Neuronal stem cell (in vitro differentiated cells): ENCODE measurements at regions not wholly inside any gene's neighbourhood (a gene's known extent, or its start where the extent isn't known, plus 50 kb on each side); places are given as distances from the start of the nearest gene placed in this dataset.

ENCODE experiments used
- DNase-seq: peaks from one replicate; pipeline ENCODE4 v3.0.0-alpha.2; 2013; ENCODE audit warnings: low spot score
- H2AFZ ChIP-seq: one replicate; pipeline ENCODE4 v1.6.1; 2013; ENCODE audit warnings: mild to moderate bottlenecking, low read length, inconsistent platforms
- H2AK5ac ChIP-seq: 2 replicates; pipeline ENCODE4 v1.6.1; 2013; ENCODE audit warnings: low read depth, mild to moderate bottlenecking, inconsistent platforms, low read length, moderate library complexity, mixed read lengths
- H2BK120ac ChIP-seq: 2 replicates; pipeline ENCODE4 v1.6.1; 2013; ENCODE audit warnings: low read depth, mild to moderate bottlenecking, inconsistent platforms, low read length, moderate library complexity, mixed read lengths
- H2BK12ac ChIP-seq: one replicate; pipeline ENCODE4 v1.6.1; 2013; ENCODE audit warnings: low read length, inconsistent platforms
- H2BK15ac ChIP-seq: 2 replicates; pipeline ENCODE4 v1.6.1; 2013; ENCODE audit warnings: mild to moderate bottlenecking, low read length, inconsistent platforms, mixed read lengths
- H2BK5ac ChIP-seq: one replicate; pipeline ENCODE4 v1.6.1; 2013; ENCODE audit warnings: inconsistent platforms, mild to moderate bottlenecking, low read length, moderate library complexity
- H3K14ac ChIP-seq: one replicate; pipeline ENCODE4 v1.6.1; 2013; ENCODE audit warnings: low read length, inconsistent platforms
- H3K18ac ChIP-seq: 2 replicates; pipeline ENCODE4 v1.6.1; 2013; ENCODE audit warnings: low read length, inconsistent platforms
- H3K23ac ChIP-seq: 2 replicates; pipeline ENCODE4 v1.6.1; 2013; ENCODE audit warnings: low read depth, mild to moderate bottlenecking, mixed read lengths, low read length, inconsistent platforms; ENCODE audit not compliant: poor library complexity
- H3K27ac ChIP-seq: replicated peaks from 3 replicates; pipeline ENCODE4 v1.5.1; 2013; ENCODE audit warnings: low read length, inconsistent platforms
- H3K27me3 ChIP-seq, 3 experiments: 2 replicates each; pipeline ENCODE4 v1.6.1; 2013; ENCODE audit warnings: low read length in 3 of 3, mild to moderate bottlenecking in 2 of 3, inconsistent platforms in 1 of 3, low read depth in 1 of 3, mixed read lengths in 1 of 3, moderate library complexity in 1 of 3; ENCODE audit not compliant: control insufficient read depth in 3 of 3, insufficient read depth in 3 of 3
- H3K36me3 ChIP-seq, 2 donors: replicated peaks in 1 of 2; 2 replicates each; pipeline ENCODE4 v1.6.1; 2013; ENCODE audit warnings: low read length in 2 of 2; ENCODE audit not compliant: control insufficient read depth in 2 of 2, insufficient read depth in 2 of 2
- H3K4ac ChIP-seq: 2 replicates; pipeline ENCODE4 v1.6.1; 2013; ENCODE audit warnings: inconsistent platforms, mild to moderate bottlenecking, low read length, moderate library complexity
- H3K4me1 ChIP-seq, 2 donors: 1 replicate in 1 of 2; 2 replicates in 1 of 2; pipeline ENCODE4 v1.6.1; 2013; ENCODE audit warnings: low read length in 2 of 2, low read depth in 1 of 2; ENCODE audit not compliant: control insufficient read depth in 2 of 2, insufficient read depth in 1 of 2
- H3K4me2 ChIP-seq: one replicate; pipeline ENCODE4 v1.6.1; 2013; ENCODE audit warnings: mild to moderate bottlenecking, low read length, inconsistent platforms; ENCODE audit not compliant: insufficient read depth, poor library complexity, severe bottlenecking
- H3K4me3 ChIP-seq, 2 donors: 2 replicates each; pipeline ENCODE4 v1.5.1; 2013; ENCODE audit warnings: low read length in 2 of 2, mild to moderate bottlenecking in 2 of 2, inconsistent platforms in 1 of 2, moderate library complexity in 1 of 2
- H3K79me1 ChIP-seq: one replicate; pipeline ENCODE4 v1.6.1; 2013; ENCODE audit warnings: low read depth, mild to moderate bottlenecking, inconsistent platforms, low read length, moderate library complexity
- H3K9ac ChIP-seq: one replicate; pipeline ENCODE4 v1.6.1; 2013; ENCODE audit warnings: mild to moderate bottlenecking, low read depth, low read length, inconsistent platforms; ENCODE audit not compliant: poor library complexity
- H3K9me3 ChIP-seq, 2 donors: replicated peaks in 1 of 2; 2 replicates each; pipeline versions ENCODE3 to v1.6.1; 2013; ENCODE audit warnings: low read length in 2 of 2, mild to moderate bottlenecking in 2 of 2, inconsistent platforms in 1 of 2, low read depth in 1 of 2, mixed read lengths in 1 of 2, moderate library complexity in 1 of 2; ENCODE audit not compliant: control insufficient read depth in 2 of 2, insufficient read depth in 1 of 2
- H4K8ac ChIP-seq: one replicate; pipeline ENCODE4 v1.6.1; 2013; ENCODE audit warnings: low read depth, mild to moderate bottlenecking, inconsistent platforms, low read length, moderate library complexity
- H4K91ac ChIP-seq: one replicate; pipeline ENCODE4 v1.6.1; 2013; ENCODE audit warnings: low read length, low read depth, mild to moderate bottlenecking, inconsistent platforms; ENCODE audit not compliant: poor library complexity
- WGBS, 2 donors: extraction: QIAGEN DNeasy Blood & Tissue Kit; methylation state at CpG; one replicate each; pipeline ENCODE4 v1.1.7; 2013; ENCODE audit warnings: missing lambda C conversion rate in 2 of 2, mixed read lengths in 1 of 2; ENCODE audit not compliant: insufficient read length in 2 of 2, insufficient replicate concordance in 1 of 2; ENCODE audit errors: extremely low coverage in 2 of 2; 5-methylcytosine and 5-hydroxymethylcytosine counted together

DNA sequence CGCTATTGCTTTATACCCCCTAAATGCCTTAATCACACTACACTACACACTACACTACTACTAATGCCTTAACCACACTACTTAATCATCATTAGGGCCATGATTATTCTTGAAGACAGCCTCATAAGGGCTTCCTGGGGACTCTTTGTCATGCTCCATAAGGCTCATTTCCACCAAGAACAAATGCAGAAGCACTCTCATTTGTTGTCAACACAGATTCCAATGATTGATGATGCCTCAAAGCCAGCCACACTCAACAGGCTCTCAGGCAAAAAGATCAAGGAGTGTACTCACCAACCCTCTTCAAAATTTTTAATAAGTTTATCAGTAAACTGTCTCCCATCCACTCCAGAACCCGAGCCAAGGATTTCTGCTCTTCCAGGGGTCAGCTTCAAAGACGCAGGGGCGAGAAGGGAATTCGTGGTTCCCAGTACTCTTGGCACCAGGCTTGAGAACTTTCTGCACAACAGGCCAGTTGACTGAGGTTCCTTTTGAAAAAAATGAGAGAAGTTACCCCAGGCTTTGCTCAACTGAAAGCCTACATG is 204.7 kb upstream of the GUCY1A2 start:
- WGBS, 2 donors: no CpG with 5 or more reads among the region's 5 CpGs

DNA sequence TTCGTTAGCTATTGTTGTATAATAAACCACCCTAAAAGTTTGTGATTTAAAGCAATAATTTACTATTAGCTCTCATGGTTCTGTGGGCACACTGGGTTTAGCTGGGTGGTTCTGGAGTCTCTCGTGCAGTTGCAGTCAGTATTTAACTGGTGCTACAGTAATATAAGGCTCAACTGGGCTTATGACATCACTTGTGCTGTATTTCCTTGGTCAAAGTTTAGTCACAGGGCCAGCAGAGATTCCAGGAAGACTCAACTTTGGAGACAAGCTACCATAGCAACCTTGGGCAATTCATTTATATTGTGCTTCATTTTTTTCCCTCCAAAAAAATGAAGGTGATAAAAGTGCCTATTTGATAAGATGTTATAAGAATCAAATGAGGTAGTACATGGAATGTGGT is 204.2 kb upstream of the GUCY1A2 start:
- H3K4ac ChIP-seq: no peak overlapping the region
- no peak overlapping the region for H3K18ac ChIP-seq
- no peak overlapping the region for H3K23ac ChIP-seq
- H3K4me3 ChIP-seq: no peak overlapping the region
- H3K9me3 ChIP-seq: no peaks in the 10 kb centered on the region
- H2BK15ac ChIP-seq: no peak overlapping the region
- H2BK5ac ChIP-seq: no peak overlapping the region
- H3K27ac ChIP-seq: no peak overlapping the region
- H2BK120ac ChIP-seq: no peak overlapping the region
- H3K27me3 ChIP-seq: no peaks in the 10 kb centered on the region
- H2AK5ac ChIP-seq: no peak overlapping the region
- H2BK12ac ChIP-seq: no peak overlapping the region
- no peaks in the 10 kb centered on the region for H3K36me3 ChIP-seq
- H3K9ac ChIP-seq: no peak overlapping the region
- no peak overlapping the region for H2AFZ ChIP-seq
- no peaks in the 10 kb centered on the region for H3K79me1 ChIP-seq
- DNase-seq: no peak
- H3K4me1 ChIP-seq: peaks cover 0 to 5% of the 10 kb centered on the region in 2 donors
- H3K4me2 ChIP-seq: no peak overlapping the region
- no peak overlapping the region for H4K91ac ChIP-seq
- WGBS, 2 donors: no CpG with 5 or more reads among the region's 2 CpGs
- H4K8ac ChIP-seq: no peak overlapping the region
- H3K14ac ChIP-seq: no peak overlapping the region

More for the DNA sequence above, 204.7 kb upstream of the GUCY1A2 start:
- no peaks in the 10 kb centered on the region for H3K9me3 ChIP-seq
- H3K14ac ChIP-seq: no peak overlapping the region
- no peak overlapping the region for H2BK15ac ChIP-seq
- no peak overlapping the region for H3K4me3 ChIP-seq
- no peaks in the 10 kb centered on the region for H3K36me3 ChIP-seq
- H3K4ac ChIP-seq: no peak overlapping the region
- H2AFZ ChIP-seq: no peak overlapping the region
- H3K27ac ChIP-seq: no peak overlapping the region
- H2AK5ac ChIP-seq: no peak overlapping the region
- no peak overlapping the region for H2BK5ac ChIP-seq
- no peak overlapping the region for H2BK12ac ChIP-seq
- H3K79me1 ChIP-seq: no peaks in the 10 kb centered on the region
- H3K27me3 ChIP-seq: no peaks in the 10 kb centered on the region
- H2BK120ac ChIP-seq: no peak overlapping the region
- DNase-seq: no peak
- peaks cover 0 to 5% of the 10 kb centered on the region in 2 donors for H3K4me1 ChIP-seq
- H3K9ac ChIP-seq: no peak overlapping the region
- H3K4me2 ChIP-seq: no peak overlapping the region
- H4K91ac ChIP-seq: no peak overlapping the region
- H4K8ac ChIP-seq: no peak overlapping the region
- no peak overlapping the region for H3K18ac ChIP-seq
- H3K23ac ChIP-seq: no peak overlapping the region

GRCh38 chr11:107221748-107222285 is 203.5 kb upstream of the GUCY1A2 start:
- H2BK12ac ChIP-seq: no peak overlapping the region
- H3K18ac ChIP-seq: no peak overlapping the region
- H3K4ac ChIP-seq: no peak overlapping the region
- no peak overlapping the region for H3K4me3 ChIP-seq
- H4K8ac ChIP-seq: no peak overlapping the region
- H3K9ac ChIP-seq: no peak overlapping the region
- H3K4me2 ChIP-seq: no peak overlapping the region
- H3K14ac ChIP-seq: no peak overlapping the region
- H3K23ac ChIP-seq: no peak overlapping the region
- H2BK15ac ChIP-seq: no peak overlapping the region
- no peaks in the 10 kb centered on the region for H3K79me1 ChIP-seq
- no peak overlapping the region for H3K27ac ChIP-seq
- peaks cover 0 to 5% of the 10 kb centered on the region in 2 donors for H3K4me1 ChIP-seq
- H3K9me3 ChIP-seq: no peaks in the 10 kb centered on the region
- H2BK120ac ChIP-seq: no peak overlapping the region
- H2AFZ ChIP-seq: no peak overlapping the region
- no peak for DNase-seq
- no CpG with 5 or more reads among the region's 4 CpGs for WGBS, 2 donors
- H2AK5ac ChIP-seq: no peak overlapping the region
- no peak overlapping the region for H4K91ac ChIP-seq
- H2BK5ac ChIP-seq: no peak overlapping the region
- no peaks in the 10 kb centered on the region for H3K36me3 ChIP-seq
- H3K27me3 ChIP-seq: no peaks in the 10 kb centered on the region

GRCh38 chr11:107218123-107219013 is 200.1 kb upstream of the GUCY1A2 start:
- Histone ChIP-seq H3K4me1 (peaks cover 0 to 5% of the 10 kb centered on the region in 2 donors), H3K4me2 (no peak overlapping the region), H3K14ac (no peak overlapping the region), H4K8ac (no peak overlapping the region), H2BK5ac (no peak overlapping the region), H2BK12ac (no peak overlapping the region), H4K91ac (no peak overlapping the region), H3K36me3 (no peaks in the 10 kb centered on the region), H3K9ac (no peak overlapping the region), H3K79me1 (no peaks in the 10 kb centered on the region), H3K27me3 (no peaks in the 10 kb centered on the region), H2BK120ac (no peak overlapping the region), H3K9me3 (no peaks in the 10 kb centered on the region), H2AFZ (peak overlapping the region; percentile 24), H2BK15ac (no peak overlapping the region), H3K23ac (no peak overlapping the region), H3K27ac (no peak overlapping the region), H2AK5ac (no peak overlapping the region), H3K4me3 (no peak overlapping the region), H3K4ac (no peak overlapping the region), H3K18ac (no peak overlapping the region)
- no peak for DNase-seq
- no CpG with 5 or more reads among the region's 10 CpGs for WGBS, 2 donors
